LNCaP clone FGC (cell line): ENCODE measurements at regions not wholly inside any gene's neighbourhood (a gene's known extent, or its start where the extent isn't known, plus 50 kb on each side); places are given as distances from the start of the nearest gene placed in this dataset.

ENCODE experiments used
- DNase-seq: peaks from one replicate; pipeline ENCODE4 v3.0.0-alpha.2; 2011; ENCODE audit warnings: low read depth
- H3K4me3 ChIP-seq: 2 replicates; pipeline ENCODE4 v1.5.1; 2011; ENCODE audit warnings: mild to moderate bottlenecking, low read depth, low read length, control low read depth
- TF ChIP-seq, protein P1 (sequence below): IDR thresholded peaks from 2 replicates; pipeline ENCODE4 v1.5.1; 2012; ENCODE audit warnings: mild to moderate bottlenecking; ENCODE audit not compliant: control insufficient read depth, insufficient read depth; ENCODE audit errors: extremely low read depth

DNA sequence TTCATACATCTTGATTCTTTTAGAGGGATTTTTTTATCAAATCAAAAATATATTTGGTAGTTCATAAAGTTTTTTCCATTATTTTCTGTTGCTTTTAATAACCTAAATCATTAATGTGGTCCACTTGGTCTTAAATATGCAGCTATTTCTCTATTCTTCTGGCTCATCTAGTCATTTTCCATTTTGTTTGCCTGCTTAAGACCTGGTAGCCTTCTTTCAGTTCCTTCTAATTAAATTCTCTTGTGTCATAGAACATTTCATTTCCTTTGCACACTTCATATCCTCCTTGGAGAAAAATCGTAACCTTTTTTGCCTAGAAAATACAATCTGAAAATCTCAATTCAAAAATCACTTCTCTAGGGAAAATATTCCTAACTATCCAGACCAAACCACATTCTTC lies 387.0 kb downstream of the LRFN5 start:
- DNase-seq, result no peak
- H3K4me3 ChIP-seq, result no peak overlapping the region
- TF ChIP-seq, protein P1, sequence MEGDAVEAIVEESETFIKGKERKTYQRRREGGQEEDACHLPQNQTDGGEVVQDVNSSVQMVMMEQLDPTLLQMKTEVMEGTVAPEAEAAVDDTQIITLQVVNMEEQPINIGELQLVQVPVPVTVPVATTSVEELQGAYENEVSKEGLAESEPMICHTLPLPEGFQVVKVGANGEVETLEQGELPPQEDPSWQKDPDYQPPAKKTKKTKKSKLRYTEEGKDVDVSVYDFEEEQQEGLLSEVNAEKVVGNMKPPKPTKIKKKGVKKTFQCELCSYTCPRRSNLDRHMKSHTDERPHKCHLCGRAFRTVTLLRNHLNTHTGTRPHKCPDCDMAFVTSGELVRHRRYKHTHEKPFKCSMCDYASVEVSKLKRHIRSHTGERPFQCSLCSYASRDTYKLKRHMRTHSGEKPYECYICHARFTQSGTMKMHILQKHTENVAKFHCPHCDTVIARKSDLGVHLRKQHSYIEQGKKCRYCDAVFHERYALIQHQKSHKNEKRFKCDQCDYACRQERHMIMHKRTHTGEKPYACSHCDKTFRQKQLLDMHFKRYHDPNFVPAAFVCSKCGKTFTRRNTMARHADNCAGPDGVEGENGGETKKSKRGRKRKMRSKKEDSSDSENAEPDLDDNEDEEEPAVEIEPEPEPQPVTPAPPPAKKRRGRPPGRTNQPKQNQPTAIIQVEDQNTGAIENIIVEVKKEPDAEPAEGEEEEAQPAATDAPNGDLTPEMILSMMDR, result no peak

DNA sequence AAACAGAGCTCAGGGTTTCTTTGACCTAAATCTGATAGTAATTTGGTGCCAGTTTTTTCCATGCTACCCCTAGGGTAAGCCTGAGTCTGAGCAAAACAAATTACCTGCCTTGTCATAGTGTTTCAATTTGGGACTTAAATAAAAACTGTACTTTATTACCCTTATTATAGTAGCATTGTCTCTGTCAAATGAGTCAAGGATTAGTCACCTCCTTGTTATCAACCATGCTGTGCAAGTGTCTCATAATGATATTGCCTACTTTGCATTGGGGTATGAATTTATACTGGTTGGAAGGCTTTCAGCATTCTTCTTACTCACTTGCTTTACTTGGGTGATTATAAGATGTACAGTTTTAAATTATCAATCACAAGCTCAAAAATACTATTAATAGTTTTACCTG lies 380.0 kb downstream of the LRFN5 start:
- H3K4me3 ChIP-seq, result no peak overlapping the region
- TF ChIP-seq, protein P1, result no peak
- no peak for DNase-seq

DNA sequence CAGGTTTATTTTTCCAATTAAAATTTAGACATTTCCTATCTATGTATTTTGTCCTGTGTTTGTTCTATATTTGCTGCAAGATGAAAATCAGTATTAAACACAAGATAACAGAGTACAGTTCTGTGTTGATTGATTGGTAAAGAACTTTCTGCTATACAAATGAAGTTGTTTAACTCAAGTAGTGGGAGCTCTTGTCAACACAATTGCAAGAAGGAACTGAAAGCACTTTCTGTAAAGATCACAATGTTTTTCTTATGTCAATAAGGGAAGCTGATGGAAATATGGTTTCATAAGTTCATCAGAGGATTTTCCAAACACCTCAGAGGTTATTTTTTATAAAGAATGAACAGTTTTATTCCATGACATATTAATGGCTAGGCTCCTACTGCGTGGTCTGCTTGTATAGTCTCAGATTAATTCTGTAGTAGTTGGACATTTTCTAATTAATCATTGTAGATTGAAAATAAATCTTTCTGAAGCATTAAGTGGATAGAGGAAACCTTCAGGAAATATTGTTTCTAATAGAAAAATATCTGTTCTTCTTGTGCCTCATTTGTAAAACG lies 379.5 kb downstream of the LRFN5 start:
- H3K4me3 ChIP-seq, result no peak overlapping the region
- peak; percentile 11 for DNase-seq
- TF ChIP-seq, protein P1, result no peak

DNA sequence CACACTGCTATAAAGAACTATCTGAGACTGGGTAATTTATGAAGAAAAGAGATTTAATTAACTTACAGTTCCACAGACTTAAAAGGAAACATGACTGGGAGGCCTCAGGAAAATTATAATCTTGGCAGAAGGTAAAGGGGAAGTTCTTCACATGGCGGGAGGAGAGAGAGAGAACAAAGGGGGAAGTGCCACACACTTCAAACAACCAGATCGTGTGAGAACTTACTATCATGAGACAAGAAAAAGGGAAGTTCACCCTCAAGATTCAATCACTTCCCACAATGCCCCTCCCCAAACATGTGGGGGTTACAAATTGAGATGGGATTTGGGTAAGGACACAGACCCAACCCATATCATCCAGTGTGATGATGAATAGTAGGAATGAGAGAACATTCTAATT lies 366.5 kb downstream of the LRFN5 start:
- H3K4me3 ChIP-seq, result no peak overlapping the region
- TF ChIP-seq, protein P1, result no peak
- no peak for DNase-seq

DNA sequence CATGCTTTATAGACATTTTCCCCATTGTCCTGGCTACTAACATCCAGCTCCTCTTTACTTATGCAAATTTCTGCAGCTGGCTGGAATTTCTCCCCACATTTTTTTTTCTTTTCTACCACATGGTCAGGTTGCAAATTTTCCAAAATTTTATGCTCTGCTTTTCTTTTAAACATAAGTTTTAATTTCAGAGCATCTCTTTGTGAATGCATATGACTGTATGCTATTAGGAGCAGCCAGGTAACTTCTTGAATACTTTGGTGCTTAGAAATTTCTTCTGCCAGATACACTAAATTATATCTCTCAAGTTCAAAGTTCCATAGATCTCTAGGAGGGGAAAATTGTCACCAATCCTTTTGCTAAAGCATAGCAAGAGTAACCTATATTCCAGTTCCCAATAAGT lies 365.9 kb downstream of the LRFN5 start:
- no peak overlapping the region for H3K4me3 ChIP-seq
- no peak for DNase-seq
- TF ChIP-seq, protein P1, result no peak

DNA sequence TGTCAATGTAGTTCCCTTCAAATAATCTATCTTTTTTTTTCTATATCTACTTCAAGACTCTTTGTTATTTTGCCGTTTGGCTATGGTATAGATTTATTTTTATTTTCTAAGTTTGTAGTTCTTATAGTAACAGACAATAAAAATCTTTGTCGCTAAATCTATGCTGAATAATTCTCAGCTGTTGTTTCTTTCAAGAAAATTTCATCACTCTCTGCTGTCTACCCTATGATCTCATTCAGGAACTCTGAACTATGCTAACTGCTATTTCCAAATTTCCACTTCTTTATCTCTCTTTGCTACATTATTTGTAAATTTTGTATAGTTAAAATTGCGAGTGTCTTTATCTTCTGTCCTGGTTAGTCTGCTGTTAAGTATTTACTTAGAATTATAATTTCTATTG lies 353.6 kb downstream of the LRFN5 start:
- H3K4me3 ChIP-seq, result no peak overlapping the region
- no peak for DNase-seq
- TF ChIP-seq, protein P1, result no peak

DNA sequence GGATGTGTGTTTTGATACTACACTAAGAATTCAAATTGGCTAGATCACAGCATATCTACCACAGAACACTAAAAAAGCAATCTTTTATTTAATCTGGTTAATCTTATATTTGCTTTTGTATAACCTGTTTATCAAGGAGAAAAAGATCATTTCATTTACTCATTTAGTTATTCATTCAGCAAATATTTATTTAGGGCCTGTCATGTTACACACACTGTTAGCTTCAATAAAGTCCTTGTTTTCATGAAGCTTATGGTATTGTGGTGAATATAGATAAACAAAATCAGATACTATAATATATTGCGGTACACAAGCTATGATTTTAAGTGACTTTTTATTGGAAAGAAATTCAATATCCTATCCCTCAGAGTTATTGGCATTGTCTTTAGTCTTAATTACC lies 350.8 kb downstream of the LRFN5 start:
- peak; percentile 21 for DNase-seq
- TF ChIP-seq, protein P1, result no peak
- H3K4me3 ChIP-seq, result no peak overlapping the region
